Loucy (cell line): ENCODE measurements at regions not wholly inside any gene's neighbourhood (a gene's known extent, or its start where the extent isn't known, plus 50 kb on each side); places are given as distances from the start of the nearest gene placed in this dataset.

ENCODE experiments used
- EZH2phosphoT487 ChIP-seq: fragments of 200-600 bp; IDR thresholded peaks from 2 replicates; pipeline ENCODE4 v1.6.1; 2018; ENCODE audit warnings: antibody characterized with exemption, mild to moderate bottlenecking, moderate library complexity, borderline replicate concordance
- TF ChIP-seq, protein P1 (sequence below): fragments of 200-600 bp; sonication (generic); conservative IDR thresholded peaks from 2 replicates; pipeline ENCODE4 v1.5.1; 2014; ENCODE audit warnings: mild to moderate bottlenecking, antibody characterized with exemption, low read length

DNA sequence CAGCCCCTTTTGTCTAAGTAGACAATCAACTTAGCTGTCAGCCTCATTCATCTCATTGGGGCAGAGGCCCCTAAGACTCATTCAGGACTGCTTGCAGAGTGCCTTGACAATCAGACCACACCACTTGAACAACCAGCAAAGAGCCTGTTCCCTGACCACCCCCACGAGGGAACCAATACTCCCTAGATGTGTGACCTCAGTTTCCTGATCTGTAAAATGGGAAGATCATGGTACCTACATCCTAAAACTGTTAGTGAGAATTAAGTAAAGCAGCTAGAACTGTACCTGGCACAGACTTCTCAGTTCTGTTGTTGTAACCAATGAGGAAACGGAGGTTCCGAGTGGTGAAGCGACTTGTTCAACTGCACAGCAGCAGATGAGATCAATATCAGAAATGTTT is 298.5 kb downstream of the RRAGC start:
- no peak for TF ChIP-seq EZH2phosphoT487
- TF ChIP-seq, protein P1, sequence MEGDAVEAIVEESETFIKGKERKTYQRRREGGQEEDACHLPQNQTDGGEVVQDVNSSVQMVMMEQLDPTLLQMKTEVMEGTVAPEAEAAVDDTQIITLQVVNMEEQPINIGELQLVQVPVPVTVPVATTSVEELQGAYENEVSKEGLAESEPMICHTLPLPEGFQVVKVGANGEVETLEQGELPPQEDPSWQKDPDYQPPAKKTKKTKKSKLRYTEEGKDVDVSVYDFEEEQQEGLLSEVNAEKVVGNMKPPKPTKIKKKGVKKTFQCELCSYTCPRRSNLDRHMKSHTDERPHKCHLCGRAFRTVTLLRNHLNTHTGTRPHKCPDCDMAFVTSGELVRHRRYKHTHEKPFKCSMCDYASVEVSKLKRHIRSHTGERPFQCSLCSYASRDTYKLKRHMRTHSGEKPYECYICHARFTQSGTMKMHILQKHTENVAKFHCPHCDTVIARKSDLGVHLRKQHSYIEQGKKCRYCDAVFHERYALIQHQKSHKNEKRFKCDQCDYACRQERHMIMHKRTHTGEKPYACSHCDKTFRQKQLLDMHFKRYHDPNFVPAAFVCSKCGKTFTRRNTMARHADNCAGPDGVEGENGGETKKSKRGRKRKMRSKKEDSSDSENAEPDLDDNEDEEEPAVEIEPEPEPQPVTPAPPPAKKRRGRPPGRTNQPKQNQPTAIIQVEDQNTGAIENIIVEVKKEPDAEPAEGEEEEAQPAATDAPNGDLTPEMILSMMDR = no peak
